CD4-positive, alpha-beta memory T cell (primary cell): ENCODE measurements at regions not wholly inside any gene's neighbourhood (a gene's known extent, or its start where the extent isn't known, plus 50 kb on each side); places are given as distances from the start of the nearest gene placed in this dataset.

ENCODE experiments used
- CTCF ChIA-PET: fragments of 350-600 bp; sonication (Branson Sonifier 250); formaldehyde crosslinking; loops from one replicate; lab custom pipeline; 2021; ENCODE audit warnings: inconsistent platforms; ENCODE audit not compliant: partially characterized antibody; lab: Charles Lee
- POLR2A ChIA-PET: fragments of 350-600 bp; sonication (Branson Sonifier 250); formaldehyde crosslinking; loops from one replicate; lab custom pipeline; 2021; ENCODE audit not compliant: partially characterized antibody; lab: Charles Lee
- DNase-seq, 5 donors: peaks; one replicate each; pipeline versions ENCODE4 v3.0.0 to v3.0.0-alpha.2; 2020 to 2022; ENCODE audit warnings: mixed read lengths in 1 of 5
- H3K27ac ChIP-seq: one replicate; pipeline ENCODE4 v1.7.0; 2013; ENCODE audit warnings: low read depth, low read length
- H3K27me3 ChIP-seq: 2 replicates; pipeline ENCODE4 v1.7.0; 2013; ENCODE audit warnings: mild to moderate bottlenecking, low read length, moderate library complexity; ENCODE audit not compliant: insufficient read depth
- H3K36me3 ChIP-seq: 2 replicates; pipeline ENCODE4 v1.7.0; 2013; ENCODE audit warnings: mild to moderate bottlenecking, low read length, moderate library complexity; ENCODE audit not compliant: insufficient read depth
- H3K4me1 ChIP-seq: 2 replicates; pipeline ENCODE4 v1.7.0; 2013; ENCODE audit warnings: mild to moderate bottlenecking, low read length, moderate library complexity; ENCODE audit not compliant: insufficient read depth
- H3K4me3 ChIP-seq, 2 donors: one replicate each; pipeline ENCODE4 v1.7.0; 2013; ENCODE audit warnings: low read length in 2 of 2, mild to moderate bottlenecking in 1 of 2
- H3K9me3 ChIP-seq, 2 donors: one replicate each; pipeline ENCODE4 v1.7.0; 2013; ENCODE audit warnings: low read length in 2 of 2, control low read depth in 1 of 2; ENCODE audit not compliant: control insufficient read depth in 1 of 2
- H3K27ac Mint-ChIP-seq, 7 donors: one replicate each; pipeline ENCODE4 v1.8.0; 2020 to 2021; ENCODE audit warnings: mixed read lengths in 7 of 7, mild to moderate bottlenecking in 6 of 7, inconsistent platforms in 3 of 7, moderate library complexity in 3 of 7
- H3K27me3 Mint-ChIP-seq, 2 donors: one replicate each; pipeline ENCODE4 v1.8.0; 2020 to 2021; ENCODE audit warnings: mixed read lengths in 2 of 2
- H3K36me3 Mint-ChIP-seq, 2 donors: one replicate each; pipeline ENCODE4 v1.8.0; 2020 to 2021; ENCODE audit warnings: mixed read lengths in 2 of 2, inconsistent platforms in 1 of 2, mild to moderate bottlenecking in 1 of 2
- H3K4me1 Mint-ChIP-seq, 4 donors: one replicate each; pipeline ENCODE4 v1.8.0; 2020 to 2021; ENCODE audit warnings: mixed read lengths in 4 of 4, mild to moderate bottlenecking in 1 of 4
- H3K4me3 Mint-ChIP-seq, 8 donors: one replicate each; pipeline ENCODE4 v1.8.0; 2020 to 2021; ENCODE audit warnings: mixed read lengths in 8 of 8, mild to moderate bottlenecking in 7 of 8, moderate library complexity in 6 of 8, inconsistent platforms in 3 of 8
- H3K9me3 Mint-ChIP-seq, 8 donors: one replicate each; pipeline ENCODE4 v1.8.0; 2020 to 2021; ENCODE audit warnings: mixed read lengths in 8 of 8, mild to moderate bottlenecking in 5 of 8, inconsistent platforms in 3 of 8, moderate library complexity in 1 of 8
- intact Hi-C: fragments of 100-400 bp; cut with micrococcal nuclease; formaldehyde crosslinking; loops from one replicate; pipeline ENCODE4 v1.15.1; 2023

DNA sequence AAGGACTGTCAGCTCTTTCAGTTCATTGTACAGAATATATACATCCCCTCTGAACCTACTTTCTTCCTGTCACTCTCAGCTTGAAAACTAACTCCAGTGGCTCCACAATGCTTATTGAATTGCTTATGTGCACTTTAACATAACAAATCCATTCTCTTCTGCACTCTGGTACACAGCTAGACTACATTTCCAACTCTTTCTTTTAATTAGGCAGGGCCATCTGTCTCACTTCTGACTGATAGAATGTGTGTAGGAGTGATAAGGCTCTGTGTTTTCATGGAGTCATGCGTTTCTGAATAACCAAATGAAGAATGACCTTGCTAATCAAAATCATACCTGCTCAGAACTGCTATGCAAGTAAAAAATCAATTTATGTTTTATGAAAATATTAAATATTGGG lies 278.5 kb upstream of the CCDC179 start:
- Histone ChIP-seq H3K27ac (no peak overlapping the region), H3K4me1 (no peaks in the 10 kb centered on the region), H3K9me3 (peaks cover 0 to 5% of the 10 kb centered on the region in 2 donors), H3K4me3 (no peak overlapping the region), H3K36me3 (no peaks in the 10 kb centered on the region), H3K27me3 (no peaks in the 10 kb centered on the region)
- H3K27ac Mint-ChIP-seq, result no peak overlapping the region
- no peak for DNase-seq
- ChIA-PET POLR2A (no interaction called here), CTCF (no interaction called here)
- H3K4me3 Mint-ChIP-seq, result no peak overlapping the region
- no peaks in the 10 kb centered on the region for H3K27me3 Mint-ChIP-seq
- H3K4me1 Mint-ChIP-seq, result no peaks in the 10 kb centered on the region
- peaks cover 5 to 20% (median 15%) of the 10 kb centered on the region in 8 donors for H3K9me3 Mint-ChIP-seq
- intact Hi-C loops, result no loop called here
- no peaks in the 10 kb centered on the region for H3K36me3 Mint-ChIP-seq

DNA sequence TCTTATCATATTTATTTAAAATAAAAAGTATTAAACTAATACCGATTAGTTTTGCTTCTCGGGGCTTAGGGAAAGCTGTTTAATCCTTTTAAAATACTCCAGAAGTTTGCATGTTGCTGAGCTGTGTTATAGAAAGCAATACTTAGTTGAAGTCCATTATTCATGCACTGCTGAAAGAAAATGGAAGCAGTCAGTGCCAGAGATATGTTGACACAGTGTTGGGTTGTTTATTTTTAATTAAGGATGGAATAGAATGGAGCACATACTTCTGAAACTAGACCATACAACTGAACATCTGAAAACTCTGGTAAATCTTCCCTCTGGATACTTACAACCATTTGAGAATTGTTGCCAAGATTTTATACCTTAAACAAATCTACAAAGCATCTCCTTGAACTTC lies 282.7 kb upstream of the CCDC179 start:
- no peaks in the 10 kb centered on the region for H3K27me3 ChIP-seq
- no peaks in the 10 kb centered on the region for H3K4me1 ChIP-seq
- Mint-ChIP-seq H3K4me3 (no peak overlapping the region), H3K36me3 (no peaks in the 10 kb centered on the region), H3K27ac (no peak overlapping the region), H3K4me1 (no peaks in the 10 kb centered on the region), H3K27me3 (no peaks in the 10 kb centered on the region), H3K9me3 (peaks cover 0 to 16% (median 9%) of the 10 kb centered on the region in 8 donors)
- no peaks in the 10 kb centered on the region for H3K9me3 ChIP-seq
- CTCF ChIA-PET, result no interaction called here
- no peak overlapping the region for H3K27ac ChIP-seq
- DNase-seq, result no peak
- no peaks in the 10 kb centered on the region for H3K36me3 ChIP-seq
- H3K4me3 ChIP-seq, result no peak overlapping the region
- POLR2A ChIA-PET, result no interaction called here
- intact Hi-C loops, result no loop called here

DNA sequence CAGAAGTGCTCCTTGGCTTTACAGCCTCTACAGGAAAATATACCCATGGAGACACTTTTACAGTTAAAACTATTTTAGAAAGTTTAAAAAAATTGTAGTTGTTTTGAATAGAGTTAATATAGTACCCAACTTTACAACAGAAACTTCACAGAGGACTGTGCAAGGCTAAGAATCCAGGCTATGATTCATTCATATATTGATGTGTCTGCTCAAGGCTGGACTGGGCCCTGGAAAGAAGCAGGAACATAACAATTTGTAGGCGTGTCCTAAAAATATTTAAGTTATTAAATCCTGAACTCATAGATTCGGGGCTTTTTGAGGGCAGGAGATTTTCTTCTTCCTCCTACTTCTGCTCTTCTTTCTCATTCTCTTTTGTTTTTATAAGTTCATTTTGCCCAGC lies 291.5 kb upstream of the CCDC179 start:
- Histone ChIP-seq H3K36me3 (no peaks in the 10 kb centered on the region), H3K27me3 (no peaks in the 10 kb centered on the region), H3K4me1 (no peaks in the 10 kb centered on the region), H3K27ac (no peak overlapping the region), H3K9me3 (no peaks in the 10 kb centered on the region), H3K4me3 (no peak overlapping the region)
- no peak for DNase-seq
- H3K36me3 Mint-ChIP-seq, result no peaks in the 10 kb centered on the region
- CTCF ChIA-PET, result no interaction called here
- peaks cover 0 to 10% (median under 1%) of the 10 kb centered on the region in 8 donors for H3K9me3 Mint-ChIP-seq
- no peaks in the 10 kb centered on the region for H3K27me3 Mint-ChIP-seq
- no peak overlapping the region for H3K4me3 Mint-ChIP-seq
- H3K4me1 Mint-ChIP-seq, result no peaks in the 10 kb centered on the region
- POLR2A ChIA-PET, result no interaction called here
- intact Hi-C loops, result no loop called here
- H3K27ac Mint-ChIP-seq, result no peak overlapping the region

DNA sequence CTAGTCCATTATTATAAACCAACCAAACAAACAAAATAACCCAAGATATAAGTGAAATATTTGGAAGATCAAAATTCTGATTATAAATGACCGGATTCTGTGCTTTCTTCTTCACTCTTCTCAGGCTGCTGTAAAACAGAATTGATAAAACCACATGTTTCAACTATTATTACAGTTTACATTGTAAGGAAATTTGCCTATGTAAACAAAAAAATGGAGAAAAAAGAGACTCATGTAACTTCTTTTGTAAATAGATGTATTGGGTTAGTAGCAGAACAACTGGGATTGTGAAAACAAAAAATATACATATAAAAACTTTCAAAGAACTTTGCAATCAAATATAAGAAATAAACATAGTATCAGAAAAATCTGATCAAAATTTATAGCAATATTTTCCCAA lies 295.2 kb upstream of the CCDC179 start:
- no peak overlapping the region for H3K27ac ChIP-seq
- Mint-ChIP-seq H3K9me3 (peaks cover 0 to 9% (median 4%) of the 10 kb centered on the region in 8 donors), H3K36me3 (no peaks in the 10 kb centered on the region), H3K27me3 (no peaks in the 10 kb centered on the region), H3K4me3 (no peak overlapping the region), H3K4me1 (no peaks in the 10 kb centered on the region), H3K27ac (no peak overlapping the region)
- H3K9me3 ChIP-seq, result no peaks in the 10 kb centered on the region
- POLR2A ChIA-PET, result no interaction called here
- DNase-seq, result no peak
- intact Hi-C loops, result no loop called here
- CTCF ChIA-PET, result no interaction called here
- H3K36me3 ChIP-seq, result no peaks in the 10 kb centered on the region
- H3K4me1 ChIP-seq, result no peaks in the 10 kb centered on the region
- no peaks in the 10 kb centered on the region for H3K27me3 ChIP-seq
- H3K4me3 ChIP-seq, result no peak overlapping the region

DNA sequence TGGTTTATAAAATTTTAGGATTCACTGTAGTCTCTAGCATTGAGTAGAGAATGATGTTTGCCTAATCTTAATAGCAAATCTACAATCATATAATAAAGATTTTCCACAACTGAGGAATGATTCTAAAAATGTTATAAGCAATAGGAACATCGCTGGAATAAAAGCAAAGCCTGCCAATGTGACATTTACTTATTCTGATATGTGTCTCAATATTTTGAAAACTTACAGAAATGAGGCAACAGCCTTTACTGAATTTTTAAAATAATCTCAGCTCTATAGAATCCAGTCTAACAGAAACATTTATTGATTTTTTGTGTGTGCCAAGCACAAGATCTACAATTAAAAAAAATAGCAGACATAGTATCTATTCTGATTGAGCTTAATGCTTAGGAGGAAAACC lies 303.7 kb upstream of the CCDC179 start:
- no peaks in the 10 kb centered on the region for H3K36me3 ChIP-seq
- no peak for DNase-seq
- CTCF ChIA-PET, result no interaction called here
- intact Hi-C loops, result no loop called here
- no peak overlapping the region for H3K4me3 Mint-ChIP-seq
- H3K4me1 Mint-ChIP-seq, result no peaks in the 10 kb centered on the region
- no peak overlapping the region for H3K4me3 ChIP-seq
- POLR2A ChIA-PET, result no interaction called here
- no peaks in the 10 kb centered on the region for H3K27me3 Mint-ChIP-seq
- no peak overlapping the region for H3K27ac Mint-ChIP-seq
- H3K36me3 Mint-ChIP-seq, result no peaks in the 10 kb centered on the region
- H3K27me3 ChIP-seq, result no peaks in the 10 kb centered on the region
- H3K4me1 ChIP-seq, result no peaks in the 10 kb centered on the region
- H3K9me3 Mint-ChIP-seq, result peaks cover 0 to 4% (median 0%) of the 10 kb centered on the region in 8 donors
- no peaks in the 10 kb centered on the region for H3K9me3 ChIP-seq
- H3K27ac ChIP-seq, result no peak overlapping the region

DNA sequence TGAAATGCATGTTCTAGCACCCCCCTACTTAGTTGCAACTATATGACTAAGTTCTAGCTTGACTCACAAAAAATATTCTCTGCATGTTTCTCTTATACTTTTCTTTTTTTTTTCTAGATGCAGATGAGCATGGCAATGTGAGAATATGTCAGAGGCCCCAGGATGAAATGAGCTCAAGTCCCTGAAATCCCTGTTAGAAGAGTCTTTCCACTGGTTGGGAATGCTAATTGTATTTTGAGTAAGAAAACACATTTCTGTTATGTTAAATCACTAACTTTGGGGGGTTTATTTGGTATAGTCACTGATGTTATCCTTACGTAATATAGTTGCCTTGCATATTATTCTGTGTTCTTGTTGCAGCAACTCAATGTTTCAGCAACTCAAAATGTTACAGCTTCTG lies 306.1 kb upstream of the CCDC179 start:
- CTCF ChIA-PET, result no interaction called here
- H3K36me3 Mint-ChIP-seq, result no peaks in the 10 kb centered on the region
- no peak overlapping the region for H3K4me3 Mint-ChIP-seq
- Histone ChIP-seq H3K27me3 (no peaks in the 10 kb centered on the region), H3K9me3 (no peaks in the 10 kb centered on the region), H3K4me3 (no peak overlapping the region), H3K27ac (no peak overlapping the region), H3K36me3 (no peaks in the 10 kb centered on the region), H3K4me1 (no peaks in the 10 kb centered on the region)
- no peak for DNase-seq
- intact Hi-C loops, result no loop called here
- peaks cover 0 to 4% (median 0%) of the 10 kb centered on the region in 8 donors for H3K9me3 Mint-ChIP-seq
- POLR2A ChIA-PET, result no interaction called here
- H3K27me3 Mint-ChIP-seq, result no peaks in the 10 kb centered on the region
- H3K27ac Mint-ChIP-seq, result no peak overlapping the region
- no peaks in the 10 kb centered on the region for H3K4me1 Mint-ChIP-seq

DNA sequence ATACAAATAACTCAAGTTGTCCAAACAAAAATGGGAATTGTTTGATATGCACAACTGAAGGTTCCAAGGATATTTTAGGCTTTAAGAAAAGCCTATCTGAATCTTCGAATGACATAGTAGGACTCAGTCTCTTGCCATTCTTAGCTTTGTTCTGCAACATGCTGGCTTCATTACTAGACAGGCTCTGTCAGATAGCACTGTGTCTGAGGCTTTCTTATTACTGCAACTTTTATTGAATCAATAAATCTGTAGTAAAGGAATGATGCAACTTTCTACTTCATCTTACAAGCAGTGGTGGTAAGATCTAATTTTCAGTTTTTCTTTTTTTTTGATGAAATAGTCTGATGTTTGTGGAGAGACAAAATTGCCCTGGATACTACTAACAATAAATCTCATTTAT lies 319.3 kb upstream of the CCDC179 start:
- Histone ChIP-seq H3K4me1 (no peaks in the 10 kb centered on the region), H3K4me3 (no peak overlapping the region), H3K36me3 (no peaks in the 10 kb centered on the region), H3K9me3 (no peaks in the 10 kb centered on the region), H3K27me3 (no peaks in the 10 kb centered on the region), H3K27ac (no peak overlapping the region)
- no peaks in the 10 kb centered on the region for H3K27me3 Mint-ChIP-seq
- H3K4me3 Mint-ChIP-seq, result no peak overlapping the region
- ChIA-PET CTCF (no interaction called here), POLR2A (interaction anchor here (0.7 kb wide), 1 partner anchor 28 kb away, joined by 3 read pairs; no protein-coding TSS in a partner anchor)
- H3K36me3 Mint-ChIP-seq, result peaks cover 0 to 1% of the 10 kb centered on the region in 2 donors
- no peaks in the 10 kb centered on the region for H3K4me1 Mint-ChIP-seq
- peaks cover 3 to 19% (median 9%) of the 10 kb centered on the region in 8 donors for H3K9me3 Mint-ChIP-seq
- DNase-seq, result no peak
- H3K27ac Mint-ChIP-seq, result no peak overlapping the region
- intact Hi-C loops, result no loop called here
